CD4-positive, alpha-beta T cell treated with Interleukin-1 beta for 1 hour (primary cell): ENCODE measurements at regions not wholly inside any gene's neighbourhood (a gene's known extent, or its start where the extent isn't known, plus 50 kb on each side); places are given as distances from the start of the nearest gene placed in this dataset.
A peak's percentile ranks its signal among the peaks of the same experiment; 100 is the strongest.

Source experiments
- DNase-seq, 2 donors: peaks; one replicate each; pipeline ENCODE4 v3.0.0-alpha.2; 2020 to 2022

- no peak for DNase-seq
Measured at GRCh38 chr11:134660416-134660815, 248.4 kb upstream of the B3GAT1 start.

GRCh38 chr11:134659882-134660281 lies 247.8 kb upstream of the B3GAT1 start:
- DNase-seq: no peak

- no peak for DNase-seq
Measured at GRCh38 chr11:134658481-134659225, 246.6 kb upstream of the B3GAT1 start.

GRCh38 chr11:134657631-134658030 lies 245.6 kb upstream of the B3GAT1 start:
- DNase-seq: no peak

GRCh38 chr11:134656861-134657540 lies 245.0 kb upstream of the B3GAT1 start:
- peak in 1 of 2 donors; percentile 27 for DNase-seq

GRCh38 chr11:134656086-134656840 lies 244.2 kb upstream of the B3GAT1 start:
- DNase-seq: peak; percentile 19 to 35

- DNase-seq: no peak
Measured at GRCh38 chr11:134655189-134655989, 243.3 kb upstream of the B3GAT1 start.

GRCh38 chr11:134654161-134654915 lies 242.3 kb upstream of the B3GAT1 start:
- DNase-seq: no peak

GRCh38 chr11:134652586-134653255 lies 240.7 kb upstream of the B3GAT1 start:
- no peak for DNase-seq

- DNase-seq: no peak
Measured at GRCh38 chr11:134647066-134647743, 235.2 kb upstream of the B3GAT1 start.

GRCh38 chr11:134646561-134646960 lies 234.5 kb upstream of the B3GAT1 start:
- DNase-seq: no peak

- no peak for DNase-seq
Measured at GRCh38 chr11:134645576-134645975, 233.5 kb upstream of the B3GAT1 start.

- no peak for DNase-seq
Measured at GRCh38 chr11:134644476-134645456, 232.7 kb upstream of the B3GAT1 start.

GRCh38 chr11:134643115-134644012 lies 231.3 kb upstream of the B3GAT1 start:
- no peak for DNase-seq

GRCh38 chr11:134642206-134642605 lies 230.2 kb upstream of the B3GAT1 start:
- DNase-seq: no peak

GRCh38 chr11:134640971-134641968 lies 229.2 kb upstream of the B3GAT1 start:
- no peak for DNase-seq

- no peak for DNase-seq
Measured at GRCh38 chr11:134640536-134640935, 228.5 kb upstream of the B3GAT1 start.
